GM12875 (cell line): ENCODE measurements at regions not wholly inside any gene's neighbourhood (a gene's known extent, or its start where the extent isn't known, plus 50 kb on each side); places are given as distances from the start of the nearest gene placed in this dataset.

Experiments
- H3K4me3 ChIP-seq: one replicate; pipeline ENCODE4 v1.5.1; 2011; ENCODE audit warnings: low read depth, low read length, control low read depth
- CTCF ChIP-seq: IDR thresholded peaks from 2 replicates; pipeline ENCODE4 v1.5.1; 2011; ENCODE audit warnings: low read depth, mild to moderate bottlenecking, control low read depth, inconsistent platforms, low read length, moderate library complexity, borderline replicate concordance; ENCODE audit not compliant: insufficient read depth

GRCh38 chr7:33807155-33807530, 98.2 kb upstream of the BMPER start:
- no peak overlapping the region for H3K4me3 ChIP-seq
- no peak for TF ChIP-seq CTCF

- peak; percentile 74; the same call in 1 of the 2 replicates for TF ChIP-seq CTCF
Measured at GRCh38 chr7:33807779-33808482, 97.4 kb upstream of the BMPER start.

GRCh38 chr7:33809228-33809627, 96.1 kb upstream of the BMPER start:
- no peak for TF ChIP-seq CTCF
- no peak overlapping the region for H3K4me3 ChIP-seq

More at GRCh38 chr7:33807779-33808482, 97.4 kb upstream of the BMPER start:
- no peak overlapping the region for H3K4me3 ChIP-seq

GRCh38 chr7:33810356-33810755, 95.0 kb upstream of the BMPER start:
- H3K4me3 ChIP-seq: no peak overlapping the region

GRCh38 chr7:33813331-33813730, 92.0 kb upstream of the BMPER start:
- TF ChIP-seq CTCF: no peak

More at GRCh38 chr7:33810356-33810755, 95.0 kb upstream of the BMPER start:
- TF ChIP-seq CTCF: no peak

GRCh38 chr7:33814400-33814799, 90.9 kb upstream of the BMPER start:
- no peak overlapping the region for H3K4me3 ChIP-seq

More at GRCh38 chr7:33813331-33813730, 92.0 kb upstream of the BMPER start:
- H3K4me3 ChIP-seq: no peak overlapping the region

More at GRCh38 chr7:33814400-33814799, 90.9 kb upstream of the BMPER start:
- TF ChIP-seq CTCF: no peak
